ENCODE measurements at regions not wholly inside any gene's neighbourhood (a gene's known extent, or its start where the extent isn't known, plus 50 kb on each side); places are given as distances from the start of the nearest gene placed in this dataset.

- ChIA-PET CTCF (ENCODE audit: partially characterized antibody) (interaction anchor here (0.6 to 1.2 kb wide), 5 partner anchors 8 to 570 kb away, joined by 3 read pairs; no protein-coding TSS in a partner anchor), POLR2A (ENCODE audit: partially characterized antibody) (no interaction called here)
- TF ChIP-seq USF2 (IDR thresholded peaks at IDR 0.05; ENCODE audit: low read length), result no peak
- H3K27ac ChIP-seq (ENCODE audit: low read depth, low read length), result no peak overlapping the region
- H2AK5ac ChIP-seq (ENCODE audit: low read depth, low read length), result no peak overlapping the region
- H3K4me2 ChIP-seq (ENCODE audit: insufficient read depth in 1 of 2, low read depth in 2 of 2, low read length in 2 of 2), result no peak overlapping the region
- H3K23ac ChIP-seq (ENCODE audit: insufficient read length), result no peak overlapping the region
- no peaks in the 10 kb centered on the region for H3K36me3 ChIP-seq (ENCODE audit: control insufficient read depth in 2 of 4, insufficient read depth in 4 of 4, low read length in 3 of 4)
- H2BK15ac ChIP-seq (ENCODE audit: low read length), result no peak overlapping the region
- H4K5ac ChIP-seq (ENCODE audit: insufficient read length, low read depth, low read length), result no peak overlapping the region
- H3K27me3 ChIP-seq (replicated peaks in 1 of 4; ENCODE audit: control insufficient read depth in 3 of 4, extremely low read depth in 1 of 4, insufficient read depth in 3 of 4, low read length in 3 of 4), result no peaks in the 10 kb centered on the region
- H3K14ac ChIP-seq (ENCODE audit: insufficient read length), result no peak overlapping the region
- no peaks in the 10 kb centered on the region for H4K20me1 ChIP-seq (replicated peaks in 1 of 2; ENCODE audit: control insufficient read depth in 1 of 2, insufficient read depth in 2 of 2, low read length in 2 of 2)
- H3K9ac ChIP-seq (replicated peaks in 1 of 4; ENCODE audit: extremely low read depth in 1 of 4, low read depth in 3 of 4, low read length in 3 of 4), result no peak overlapping the region
- H3K4me3 ChIP-seq (ENCODE audit: extremely low read depth in 1 of 4, insufficient read depth in 2 of 4, low read depth in 3 of 4, low read length in 4 of 4), result no peak overlapping the region
- no peak for DNase-seq (ENCODE audit: low read depth in 1 of 2, low spot score in 2 of 2)
- no peak overlapping the region for H4K8ac ChIP-seq (ENCODE audit: extremely low read depth, insufficient read depth, low read length)
- H2BK20ac ChIP-seq (ENCODE audit: low read length), result no peak overlapping the region
- no peaks in the 10 kb centered on the region; a peak in 2 of 4 replicates for H3K9me3 ChIP-seq (ENCODE audit: insufficient read depth in 2 of 2, low read depth in 1 of 2, low read length in 1 of 2)
- H3K23me2 ChIP-seq (ENCODE audit: low read depth, low read length), result no peaks in the 10 kb centered on the region
- no peak for FAIRE-seq
- no peaks in the 10 kb centered on the region for H3K79me1 ChIP-seq (ENCODE audit: low read depth, low read length)
- no peak overlapping the region for H2BK5ac ChIP-seq (ENCODE audit: low read depth, low read length)
- no peaks in the 10 kb centered on the region for H3K4me1 ChIP-seq (replicated peaks in 1 of 4; ENCODE audit: control insufficient read depth in 3 of 4, insufficient read depth in 4 of 4, low read length in 3 of 4)
- no peak overlapping the region for H4K91ac ChIP-seq (replicated peaks; ENCODE audit: insufficient read length, low read length)
- no peak overlapping the region for H3K18ac ChIP-seq (ENCODE audit: extremely low read depth, low read length)
- H3K56ac ChIP-seq (replicated peaks; ENCODE audit: insufficient read length, low read depth, low read length), result no peak overlapping the region
- no peaks in the 10 kb centered on the region for H3K79me2 ChIP-seq (ENCODE audit: control insufficient read depth in 1 of 2, insufficient read depth in 2 of 2, low read length in 2 of 2)
- no peak overlapping the region for H2BK12ac ChIP-seq (ENCODE audit: low read depth, low read length)
- H2AFZ ChIP-seq (ENCODE audit: low read length), result no peak overlapping the region
- no peak overlapping the region for H3K4ac ChIP-seq (replicated peaks; ENCODE audit: insufficient read length, low read depth, low read length)
- H2BK120ac ChIP-seq (replicated peaks; ENCODE audit: low read depth, low read length), result no peak overlapping the region
These were observed 988.9 kb downstream of the RAB28 start for GRCh38 chr4:12495211-12495610.
